Brain microvascular endothelial cell (primary cell): ENCODE measurements at regions not wholly inside any gene's neighbourhood (a gene's known extent, or its start where the extent isn't known, plus 50 kb on each side); places are given as distances from the start of the nearest gene placed in this dataset.
"Not testable (repeated sequence)": the region's sequence is repeated elsewhere in the genome, so short reads cannot be mapped to it uniquely, and the experiment has no call there.

Experiments
- DNase-seq: peaks from one replicate; pipeline ENCODE4 v3.0.0-alpha.2; 2020
- H3K27ac ChIP-seq: fragments of 250-450 bp; sonication (Bioruptor Pico); 2 replicates; pipeline ENCODE4 v1.5.1; 2020; ENCODE audit warnings: mild to moderate bottlenecking, moderate library complexity
- H3K27me3 ChIP-seq: fragments of 250-450 bp; sonication (Bioruptor Pico); replicated peaks from 2 replicates; pipeline ENCODE4 v1.5.1; 2020; ENCODE audit warnings: mild to moderate bottlenecking
- H3K36me3 ChIP-seq: fragments of 250-450 bp; sonication (Bioruptor Pico); replicated peaks from 2 replicates; pipeline ENCODE4 v1.5.1; 2020; ENCODE audit warnings: mild to moderate bottlenecking
- H3K4me3 ChIP-seq: 2 replicates; pipeline ENCODE4 v1.5.1; 2011; ENCODE audit warnings: low read depth, mild to moderate bottlenecking, control low read depth, low read length, moderate library complexity
- CTCF ChIP-seq: IDR thresholded peaks from 2 replicates; pipeline ENCODE4 v1.5.1; 2011; ENCODE audit warnings: low read depth, mild to moderate bottlenecking, moderate library complexity, low read length, control low read depth, inconsistent platforms; ENCODE audit errors: missing control alignments
- in situ Hi-C: cut with HindIII; loops from 2 replicates; pipeline ENCODE4 v1.10.0; 2017; ENCODE audit warnings: low sequenced_read_pairs, low pct_ligation_motif_present

GRCh38 chr2:136323195-136323594 lies 205.2 kb upstream of the CXCR4 start:
- no peak overlapping the region for H3K27ac ChIP-seq
- H3K27me3 ChIP-seq = no peaks in the 10 kb centered on the region
- no peaks in the 10 kb centered on the region for H3K36me3 ChIP-seq
- DNase-seq = no peak
- in situ Hi-C loops = no loop called here
- H3K4me3 ChIP-seq = no peak overlapping the region
- no peak for TF ChIP-seq CTCF

- Histone ChIP-seq H3K4me3 (no peak overlapping the region), H3K27ac (no peak overlapping the region), H3K27me3 (no peaks in the 10 kb centered on the region), H3K36me3 (no peaks in the 10 kb centered on the region)
- in situ Hi-C loops = no loop called here
- no peak for DNase-seq
- TF ChIP-seq CTCF = no peak
Observed at GRCh38 chr2:136322428-136322827, 204.5 kb upstream of the CXCR4 start.

GRCh38 chr2:136319651-136320050 lies 201.7 kb upstream of the CXCR4 start:
- in situ Hi-C loops = no loop called here
- DNase-seq = no peak
- Histone ChIP-seq H3K27me3 (no peaks in the 10 kb centered on the region), H3K4me3 (no peak overlapping the region), H3K27ac (no peak overlapping the region), H3K36me3 (no peaks in the 10 kb centered on the region)
- TF ChIP-seq CTCF = no peak

- DNase-seq = no peak
- Histone ChIP-seq H3K27ac (no peak overlapping the region), H3K36me3 (no peaks in the 10 kb centered on the region), H3K4me3 (no peak overlapping the region), H3K27me3 (no peaks in the 10 kb centered on the region)
- in situ Hi-C loops = no loop called here
- TF ChIP-seq CTCF = no peak
Observed at GRCh38 chr2:136319237-136319636, 201.3 kb upstream of the CXCR4 start.

- H3K36me3 ChIP-seq = no peaks in the 10 kb centered on the region
- no peaks in the 10 kb centered on the region for H3K27me3 ChIP-seq
- in situ Hi-C loops = no loop called here
- no peak overlapping the region for H3K27ac ChIP-seq
- TF ChIP-seq CTCF = no peak
- no peak for DNase-seq
- H3K4me3 ChIP-seq = no peak overlapping the region
Observed at GRCh38 chr2:136314240-136314639, 196.3 kb upstream of the CXCR4 start.

- H3K27me3 ChIP-seq, H3K4me3 ChIP-seq, in situ Hi-C loops, H3K36me3 ChIP-seq, H3K27ac ChIP-seq, DNase-seq: not testable (repeated sequence)
Observed at GRCh38 chr2:136312568-136312967, 194.6 kb upstream of the CXCR4 start.
